ENCODE measurements at regions not wholly inside any gene's neighbourhood (a gene's known extent, or its start where the extent isn't known, plus 50 kb on each side); places are given as distances from the start of the nearest gene placed in this dataset.

DNA sequence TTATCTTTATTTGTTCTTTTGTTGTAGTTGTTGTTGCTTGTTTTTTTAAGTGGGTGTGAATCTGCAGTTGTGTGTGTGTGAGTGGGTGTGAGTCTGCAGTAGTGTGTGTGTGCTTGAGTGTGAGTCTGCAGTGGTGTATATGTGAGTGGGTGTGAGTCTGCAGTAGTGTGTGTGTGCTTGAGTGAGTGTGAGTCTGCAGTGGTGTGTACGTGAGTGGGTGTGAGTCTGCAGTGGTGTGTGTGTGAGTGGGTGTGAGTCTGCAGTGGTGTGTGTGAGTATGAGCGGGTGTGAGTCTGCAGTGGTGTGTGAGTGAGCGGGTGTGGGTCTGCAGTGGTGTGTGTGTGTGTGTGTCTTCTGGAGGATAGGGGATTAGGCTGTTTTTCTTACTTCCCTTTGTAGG is 1186.8 kb upstream of the SEL1L start:
- Histone ChIP-seq H3K79me2 (replicated peaks; ENCODE audit: insufficient read depth) (no peaks in the 10 kb centered on the region), H4K20me1 (replicated peaks; ENCODE audit: insufficient read depth) (no peaks in the 10 kb centered on the region), H3K27ac (ENCODE audit: low read depth) (no peak overlapping the region), H2AFZ (no peak overlapping the region), H3K9me2 (ENCODE audit: insufficient read depth) (no peaks in the 10 kb centered on the region), H3K27me3 (ENCODE audit: insufficient read depth) (no peaks in the 10 kb centered on the region), H3K4me2 (no peak overlapping the region), H3K36me3 (ENCODE audit: insufficient read depth) (no peaks in the 10 kb centered on the region), H3F3A (replicated peaks; ENCODE audit: low read depth) (no peaks in the 10 kb centered on the region), H3K4me1 (ENCODE audit: insufficient read depth) (no peaks in the 10 kb centered on the region), H3K4me3 (no peak overlapping the region)
- TF ChIP-seq CREB1 (CRISPR knock-in tag; IDR thresholded peaks at IDR 0.05; ENCODE audit: low read depth) (no peak), CTCF (conservative IDR thresholded peaks at IDR 0.05; ENCODE audit: low read depth in 2 of 2) (no peak), EZH2 (IDR thresholded peaks at IDR 0.05; ENCODE audit: low read depth, unreplicated experiment) (no peak), ZNF462 (CRISPR knock-in tag; IDR thresholded peaks at IDR 0.05) (no peak), JUNB (IDR thresholded peaks at IDR 0.05; ENCODE audit: unreplicated experiment) (no peak), ZNF114 (CRISPR knock-in tag; IDR thresholded peaks at IDR 0.05) (no peak), STAT1 (IDR thresholded peaks at IDR 0.05; ENCODE audit: unreplicated experiment) (no peak), POLR2AphosphoS5 (IDR thresholded peaks at IDR 0.05; ENCODE audit: low read depth) (no peak), ETS1 (IDR thresholded peaks at IDR 0.05) (no peak)
- no peak overlapping the region for H3K4me3 Mint-ChIP-seq
- DNase-seq (ENCODE audit: low spot score): no peak
- peaks cover 6% of the 10 kb centered on the region; the same call in 2 of the 3 replicates for H3K36me3 Mint-ChIP-seq (ENCODE audit: low read depth)
- H3K9me3 Mint-ChIP-seq: peaks cover 26% of the 10 kb centered on the region; the same call in 2 of the 3 replicates
- ATAC-seq: no peak
- peak overlapping the region; percentile 4; the same call in 1 of the 2 replicates for H3K27ac Mint-ChIP-seq
- H3K4me1 Mint-ChIP-seq: no peaks in the 10 kb centered on the region
- peaks cover 3% of the 10 kb centered on the region for H3K27me3 Mint-ChIP-seq (ENCODE audit: insufficient read depth, low read depth, poor library complexity)

All from GM23338 (cell line).